ENCODE measurements at regions not wholly inside any gene's neighbourhood (a gene's known extent, or its start where the extent isn't known, plus 50 kb on each side); places are given as distances from the start of the nearest gene placed in this dataset.

DNA sequence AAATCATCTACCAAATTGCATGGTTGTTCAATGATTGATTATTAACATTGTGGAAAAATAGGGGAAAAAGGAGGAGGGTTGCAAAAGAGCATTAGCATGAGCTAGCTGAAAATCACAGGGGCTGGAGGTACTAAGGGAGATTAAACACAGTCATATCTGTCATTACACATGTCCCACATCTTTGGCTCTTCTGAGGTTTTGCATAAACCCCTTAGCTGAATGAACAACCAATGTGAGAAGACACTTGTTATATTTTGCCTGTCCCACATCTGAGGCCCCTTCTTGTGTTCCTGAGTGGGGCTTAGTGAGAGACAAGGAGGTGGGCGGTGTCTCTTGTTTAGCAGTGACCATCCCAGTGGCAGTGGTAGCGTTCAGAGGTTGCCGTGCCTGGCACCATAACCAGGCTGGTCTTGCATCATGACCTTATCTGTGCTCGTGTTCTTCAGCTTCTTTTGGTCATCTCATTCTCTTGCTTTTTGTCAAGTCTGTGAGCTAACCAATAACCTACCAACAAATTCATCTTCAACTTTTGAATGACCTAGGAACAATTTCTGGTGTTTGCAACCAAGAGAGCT lies 95.6 kb downstream of the MID1IP1 start:
- no peak for DNase-seq
- 81 to 86% (median 85%) methylated on average over 4 of the region's 4 CpGs for WGBS, 3 donors
- intact Hi-C loops (cut with DNase I): no loop called here
- no peaks in the 10 kb centered on the region for H3K9me3 ChIP-seq
- TF ChIP-seq EP300 (IDR thresholded peaks at IDR 0.05) (no peak), POLR2A (IDR thresholded peaks at IDR 0.05) (no peak)
- TF ChIP-seq, protein P1, sequence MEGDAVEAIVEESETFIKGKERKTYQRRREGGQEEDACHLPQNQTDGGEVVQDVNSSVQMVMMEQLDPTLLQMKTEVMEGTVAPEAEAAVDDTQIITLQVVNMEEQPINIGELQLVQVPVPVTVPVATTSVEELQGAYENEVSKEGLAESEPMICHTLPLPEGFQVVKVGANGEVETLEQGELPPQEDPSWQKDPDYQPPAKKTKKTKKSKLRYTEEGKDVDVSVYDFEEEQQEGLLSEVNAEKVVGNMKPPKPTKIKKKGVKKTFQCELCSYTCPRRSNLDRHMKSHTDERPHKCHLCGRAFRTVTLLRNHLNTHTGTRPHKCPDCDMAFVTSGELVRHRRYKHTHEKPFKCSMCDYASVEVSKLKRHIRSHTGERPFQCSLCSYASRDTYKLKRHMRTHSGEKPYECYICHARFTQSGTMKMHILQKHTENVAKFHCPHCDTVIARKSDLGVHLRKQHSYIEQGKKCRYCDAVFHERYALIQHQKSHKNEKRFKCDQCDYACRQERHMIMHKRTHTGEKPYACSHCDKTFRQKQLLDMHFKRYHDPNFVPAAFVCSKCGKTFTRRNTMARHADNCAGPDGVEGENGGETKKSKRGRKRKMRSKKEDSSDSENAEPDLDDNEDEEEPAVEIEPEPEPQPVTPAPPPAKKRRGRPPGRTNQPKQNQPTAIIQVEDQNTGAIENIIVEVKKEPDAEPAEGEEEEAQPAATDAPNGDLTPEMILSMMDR (IDR thresholded peaks at IDR 0.05): no peak
- no peaks in the 10 kb centered on the region for H3K27me3 ChIP-seq
- H3K27ac ChIP-seq: no peak overlapping the region
- H3K4me1 ChIP-seq (ENCODE audit: insufficient read depth): no peaks in the 10 kb centered on the region
- no peak overlapping the region for H3K4me3 ChIP-seq
- no peaks in the 10 kb centered on the region for H3K36me3 ChIP-seq

DNA sequence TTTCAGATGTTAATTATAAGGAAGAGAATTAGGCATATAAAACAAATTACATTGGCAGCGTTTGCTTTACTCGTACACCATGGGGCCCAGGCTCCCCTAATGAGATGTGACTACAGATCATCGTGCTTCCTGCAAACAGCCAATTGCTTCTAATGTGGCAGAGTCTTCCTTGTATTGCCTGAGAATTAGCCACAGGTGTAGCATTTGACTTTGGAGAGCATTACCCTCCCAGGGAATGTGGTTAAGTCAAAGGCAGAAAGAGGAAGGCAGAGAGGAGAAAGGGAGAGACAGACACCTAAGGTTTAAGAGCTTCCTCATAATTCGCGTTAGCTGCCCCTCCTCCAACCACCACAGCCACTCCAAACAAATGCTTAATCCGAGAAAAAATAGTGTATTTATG lies 97.0 kb downstream of the MID1IP1 start:
- DNase-seq: no peak
- Histone ChIP-seq H3K4me1 (ENCODE audit: insufficient read depth) (no peaks in the 10 kb centered on the region), H3K27me3 (no peaks in the 10 kb centered on the region), H3K36me3 (no peaks in the 10 kb centered on the region), H3K9me3 (no peaks in the 10 kb centered on the region), H3K4me3 (no peak overlapping the region), H3K27ac (no peak overlapping the region)
- intact Hi-C loops (cut with DNase I): no loop called here
- TF ChIP-seq, protein P1 (IDR thresholded peaks at IDR 0.05): no peak
- TF ChIP-seq EP300 (IDR thresholded peaks at IDR 0.05): no peak
- no peak for TF ChIP-seq POLR2A (IDR thresholded peaks at IDR 0.05)
- WGBS, 3 donors: 43 to 54% (median 50%) methylated on average over 6 of the region's 6 CpGs

DNA sequence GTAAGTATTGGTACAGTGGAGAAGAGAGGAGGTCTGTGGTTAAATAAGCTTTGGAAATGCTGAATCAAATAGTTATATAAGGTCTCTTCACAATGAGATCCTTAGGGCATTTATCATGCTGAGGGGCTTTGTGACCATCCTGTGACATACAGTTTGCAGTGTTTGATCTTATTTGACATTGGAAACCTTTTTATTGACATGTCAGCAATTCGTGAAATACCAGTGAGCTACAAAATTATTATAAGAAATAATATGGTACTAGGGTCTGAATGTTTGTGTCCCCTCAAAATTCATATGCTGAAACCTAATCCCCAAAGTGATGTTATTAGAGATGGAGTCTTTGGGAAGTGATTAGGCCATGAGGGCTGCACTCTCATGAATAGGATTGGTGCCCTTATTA lies 98.4 kb downstream of the MID1IP1 start:
- 51 to 68% (median 66%) methylated on average over 1 of the region's 1 CpG for WGBS, 3 donors
- Histone ChIP-seq H3K36me3 (no peaks in the 10 kb centered on the region), H3K4me3 (no peak overlapping the region), H3K9me3 (no peaks in the 10 kb centered on the region), H3K27ac (no peak overlapping the region), H3K27me3 (no peaks in the 10 kb centered on the region), H3K4me1 (ENCODE audit: insufficient read depth) (no peaks in the 10 kb centered on the region)
- no peak for DNase-seq
- no peak for TF ChIP-seq POLR2A (IDR thresholded peaks at IDR 0.05)
- TF ChIP-seq, protein P1 (IDR thresholded peaks at IDR 0.05): no peak
- TF ChIP-seq EP300 (IDR thresholded peaks at IDR 0.05): no peak
- intact Hi-C loops (cut with DNase I): no loop called here

DNA sequence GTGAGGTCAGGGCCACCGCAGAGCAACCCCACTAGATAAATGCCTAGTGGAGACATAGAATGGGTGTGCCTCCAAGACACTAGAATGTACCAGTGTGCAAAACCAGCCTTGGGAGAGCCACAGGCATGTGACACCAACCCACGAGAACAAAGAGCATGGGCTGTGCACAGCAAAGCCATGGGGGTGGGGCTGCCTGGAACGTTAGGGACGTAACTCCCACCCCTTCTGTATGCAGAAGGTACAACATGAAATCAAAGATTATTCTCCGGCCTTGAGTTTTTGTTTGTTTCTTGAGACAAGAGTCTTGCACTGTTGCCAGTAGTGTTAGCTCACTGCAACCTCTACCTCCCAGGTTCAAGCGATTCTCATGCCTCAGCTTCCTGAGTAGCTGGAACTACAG lies 99.5 kb downstream of the MID1IP1 start:
- Histone ChIP-seq H3K36me3 (no peaks in the 10 kb centered on the region), H3K4me3 (no peak overlapping the region), H3K9me3 (no peaks in the 10 kb centered on the region), H3K4me1 (ENCODE audit: insufficient read depth) (no peaks in the 10 kb centered on the region), H3K27ac (no peak overlapping the region), H3K27me3 (no peaks in the 10 kb centered on the region)
- TF ChIP-seq EP300 (IDR thresholded peaks at IDR 0.05) (no peak), POLR2A (IDR thresholded peaks at IDR 0.05) (no peak)
- TF ChIP-seq, protein P1 (IDR thresholded peaks at IDR 0.05): no peak
- no peak for DNase-seq
- 54 to 90% (median 73%) methylated on average over 6 of the region's 6 CpGs for WGBS, 3 donors
- intact Hi-C loops (cut with DNase I): no loop called here

All from ovary (tissue), 7 donors.